HEK293 (cell line): ENCODE measurements at regions not wholly inside any gene's neighbourhood (a gene's known extent, or its start where the extent isn't known, plus 50 kb on each side); places are given as distances from the start of the nearest gene placed in this dataset.

Experiments
- CTCF ChIA-PET: fragments of 350-600 bp; formaldehyde crosslinking; extraction: SDS; loops from one replicate; lab custom pipeline; 2021; ENCODE audit warnings: antibody characterized with exemption; lab: Yijun Ruan, JAX
- POLR2A ChIA-PET: fragments of 300-600 bp; formaldehyde crosslinking; extraction: SDS; loops from one replicate; lab custom pipeline; 2020; ENCODE audit warnings: antibody characterized with exemption, inconsistent platforms; lab: Yijun Ruan, JAX
- H3K27ac ChIP-seq: fragments of 200-500 bp; sonication (Bioruptor generic); 2 replicates; pipeline ENCODE4 v1.5.1; 2014; ENCODE audit warnings: low read depth, low read length, control low read depth, inconsistent platforms; ENCODE audit errors: extremely low read depth
- H3K36me3 ChIP-seq, 2 experiments: fragments of 200-500 bp in 1 of 2; sonication (Bioruptor generic) in 1 of 2; 1 replicate in 1 of 2; 2 replicates in 1 of 2; pipeline ENCODE4 v1.5.1; 2014 to 2017; ENCODE audit warnings: inconsistent platforms in 2 of 2, low read length in 2 of 2; ENCODE audit not compliant: control insufficient read depth in 2 of 2, insufficient read depth in 1 of 2
- H3K4me1 ChIP-seq: fragments of 200-500 bp; sonication (Bioruptor generic); 2 replicates; pipeline ENCODE4 v1.5.1; 2014; ENCODE audit warnings: mild to moderate bottlenecking, low read length, inconsistent platforms; ENCODE audit not compliant: control insufficient read depth, insufficient read depth
- H3K4me3 ChIP-seq: 2 replicates; pipeline ENCODE4 v1.5.1; 2011; ENCODE audit warnings: low read depth, mild to moderate bottlenecking, control low read depth, low read length, moderate library complexity
- H3K9me3 ChIP-seq: fragments of 200-500 bp; sonication (Bioruptor generic); 2 replicates; pipeline ENCODE4 v1.5.1; 2014; ENCODE audit warnings: low read depth, low read length, inconsistent platforms; ENCODE audit not compliant: control insufficient read depth, insufficient read depth
- FEZF1 ChIP-seq: fragments of 450-650 bp; formaldehyde crosslinking; IDR thresholded peaks from 2 replicates; pipeline ENCODE4 v1.5.1; 2016; ENCODE audit warnings: missing biosample characterization, missing genetic modification characterization
- ZBTB21 ChIP-seq: fragments of 450-650 bp; formaldehyde crosslinking; IDR thresholded peaks from 2 replicates; pipeline ENCODE4 v1.5.1; 2017; ENCODE audit warnings: missing biosample characterization, missing genetic modification characterization
- ZBTB26 ChIP-seq: fragments of 450-650 bp; formaldehyde crosslinking; optimal IDR thresholded peaks from 2 replicates; pipeline ENCODE3; 2016; ENCODE audit warnings: missing biosample characterization, mild to moderate bottlenecking, missing genetic modification characterization
- ZBTB8A ChIP-seq: fragments of 450-650 bp; formaldehyde crosslinking; IDR thresholded peaks from 2 replicates; pipeline ENCODE4 v1.5.1; 2016; ENCODE audit warnings: missing biosample characterization, missing genetic modification characterization
- ZFP41 ChIP-seq: fragments of 450-650 bp; formaldehyde crosslinking; IDR thresholded peaks from 2 replicates; pipeline ENCODE4 v1.5.1; 2016; ENCODE audit warnings: missing biosample characterization, missing genetic modification characterization, borderline replicate concordance
- ZNF112 ChIP-seq: fragments of 450-650 bp; formaldehyde crosslinking; IDR thresholded peaks from 2 replicates; pipeline ENCODE4 v1.5.0; 2017; ENCODE audit warnings: missing biosample characterization, missing genetic modification characterization
- ZNF114 ChIP-seq: fragments of 450-650 bp; formaldehyde crosslinking; IDR thresholded peaks from 2 replicates; pipeline ENCODE4 v1.5.0; 2017; ENCODE audit warnings: missing biosample characterization, missing genetic modification characterization
- ZNF121 ChIP-seq: fragments of 450-650 bp; formaldehyde crosslinking; IDR thresholded peaks from 2 replicates; pipeline ENCODE4 v1.5.1; 2016; ENCODE audit warnings: missing biosample characterization, missing genetic modification characterization
- ZNF148 ChIP-seq: fragments of 450-650 bp; formaldehyde crosslinking; IDR thresholded peaks from 2 replicates; pipeline ENCODE4 v1.5.0; 2017; ENCODE audit warnings: missing biosample characterization, missing genetic modification characterization, borderline replicate concordance
- ZNF324 ChIP-seq: fragments of 450-650 bp; formaldehyde crosslinking; IDR thresholded peaks from 2 replicates; pipeline ENCODE4 v1.5.1; 2016; ENCODE audit warnings: missing biosample characterization, missing genetic modification characterization
- ZNF37A ChIP-seq: fragments of 450-650 bp; IDR thresholded peaks from 2 replicates; pipeline ENCODE4 v1.5.1; 2018; ENCODE audit warnings: missing biosample characterization, missing genetic modification characterization
- ZNF629 ChIP-seq: fragments of 450-650 bp; formaldehyde crosslinking; IDR thresholded peaks from 2 replicates; pipeline ENCODE4 v1.5.1; 2017; ENCODE audit warnings: missing biosample characterization, missing genetic modification characterization
- ZNF660 ChIP-seq: fragments of 450-650 bp; IDR thresholded peaks from 2 replicates; pipeline ENCODE4 v1.5.1; 2018; ENCODE audit warnings: missing biosample characterization, mild to moderate bottlenecking, missing genetic modification characterization
- ZNF785 ChIP-seq: fragments of 450-650 bp; formaldehyde crosslinking; IDR thresholded peaks from 2 replicates; pipeline ENCODE4 v1.5.1; 2016; ENCODE audit warnings: missing biosample characterization, missing genetic modification characterization
- TF ChIP-seq, protein P1 (sequence below): fragments of 450-650 bp; formaldehyde crosslinking; IDR thresholded peaks from 2 replicates; pipeline ENCODE4 v1.5.1; 2016; ENCODE audit warnings: missing biosample characterization, missing genetic modification characterization, borderline replicate concordance

GRCh38 chr4:156154978-156155377 lies 201.3 kb upstream of the CTSO start:
- ChIA-PET POLR2A (no interaction called here), CTCF (no interaction called here)
- no peaks in the 10 kb centered on the region for H3K36me3 ChIP-seq
- no peak overlapping the region for H3K27ac ChIP-seq
- H3K4me1 ChIP-seq = no peaks in the 10 kb centered on the region
- TF ChIP-seq ZNF785 (tag by site-specific recombination) (no peak), ZNF324 (tag by site-specific recombination) (no peak), ZNF148 (tag by site-specific recombination) (no peak), ZBTB8A (tag by site-specific recombination) (no peak), ZNF660 (no peak), ZFP41 (tag by site-specific recombination) (no peak), FEZF1 (tag by site-specific recombination) (no peak), ZNF37A (tag by site-specific recombination) (no peak), ZBTB26 (no peak)
- TF ChIP-seq, protein P1, sequence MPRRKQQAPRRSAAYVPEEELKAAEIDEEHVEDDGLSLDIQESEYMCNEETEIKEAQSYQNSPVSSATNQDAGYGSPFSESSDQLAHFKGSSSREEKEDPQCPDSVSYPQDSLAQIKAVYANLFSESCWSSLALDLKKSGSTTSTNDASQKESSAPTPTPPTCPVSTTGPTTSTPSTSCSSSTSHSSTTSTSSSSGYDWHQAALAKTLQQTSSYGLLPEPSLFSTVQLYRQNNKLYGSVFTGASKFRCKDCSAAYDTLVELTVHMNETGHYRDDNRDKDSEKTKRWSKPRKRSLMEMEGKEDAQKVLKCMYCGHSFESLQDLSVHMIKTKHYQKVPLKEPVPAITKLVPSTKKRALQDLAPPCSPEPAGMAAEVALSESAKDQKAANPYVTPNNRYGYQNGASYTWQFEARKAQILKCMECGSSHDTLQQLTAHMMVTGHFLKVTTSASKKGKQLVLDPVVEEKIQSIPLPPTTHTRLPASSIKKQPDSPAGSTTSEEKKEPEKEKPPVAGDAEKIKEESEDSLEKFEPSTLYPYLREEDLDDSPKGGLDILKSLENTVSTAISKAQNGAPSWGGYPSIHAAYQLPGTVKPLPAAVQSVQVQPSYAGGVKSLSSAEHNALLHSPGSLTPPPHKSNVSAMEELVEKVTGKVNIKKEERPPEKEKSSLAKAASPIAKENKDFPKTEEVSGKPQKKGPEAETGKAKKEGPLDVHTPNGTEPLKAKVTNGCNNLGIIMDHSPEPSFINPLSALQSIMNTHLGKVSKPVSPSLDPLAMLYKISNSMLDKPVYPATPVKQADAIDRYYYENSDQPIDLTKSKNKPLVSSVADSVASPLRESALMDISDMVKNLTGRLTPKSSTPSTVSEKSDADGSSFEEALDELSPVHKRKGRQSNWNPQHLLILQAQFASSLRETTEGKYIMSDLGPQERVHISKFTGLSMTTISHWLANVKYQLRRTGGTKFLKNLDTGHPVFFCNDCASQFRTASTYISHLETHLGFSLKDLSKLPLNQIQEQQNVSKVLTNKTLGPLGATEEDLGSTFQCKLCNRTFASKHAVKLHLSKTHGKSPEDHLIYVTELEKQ = no peak
- no peaks in the 10 kb centered on the region for H3K9me3 ChIP-seq
- no peak overlapping the region for H3K4me3 ChIP-seq

- Histone ChIP-seq H3K4me1 (no peaks in the 10 kb centered on the region), H3K27ac (no peak overlapping the region), H3K36me3 (no peaks in the 10 kb centered on the region), H3K9me3 (no peaks in the 10 kb centered on the region), H3K4me3 (no peak overlapping the region)
- ChIA-PET POLR2A (no interaction called here), CTCF (no interaction called here)
- TF ChIP-seq ZNF114 (tag by site-specific recombination) = no peak
- no peak for TF ChIP-seq ZBTB21 (tag by site-specific recombination)
- TF ChIP-seq ZNF121 (tag by site-specific recombination) = no peak
- no peak for TF ChIP-seq ZBTB26
- no peak for TF ChIP-seq ZNF629 (tag by site-specific recombination)
- TF ChIP-seq ZNF112 = no peak
These were observed 192.9 kb upstream of the CTSO start for GRCh38 chr4:156146571-156146970.
